HCT116 (cell line): ENCODE measurements at regions not wholly inside any gene's neighbourhood (a gene's known extent, or its start where the extent isn't known, plus 50 kb on each side); places are given as distances from the start of the nearest gene placed in this dataset.

Experiments used
- ATAC-seq: fragments of 200-7000 bp; cut with Tn5 transposase; 2 replicates; pipeline ENCODE4 v1.9.1; 2020; ENCODE audit warnings: mild to moderate bottlenecking, moderate library complexity
- BruUV-seq: library from RNA; stranded (reverse); fragments of 400-500 nt; replicated peaks from 2 replicates; lab custom pipeline; 2021; lab: Mats Ljungman, UMichigan
- CTCF ChIA-PET: fragments of 300-600 bp; sonication (Branson Sonifier 250); formaldehyde crosslinking; loops from one replicate; lab custom pipeline; 2021; ENCODE audit warnings: antibody characterized with exemption; lab: Charles Lee
- POLR2A ChIA-PET: fragments of 300-600, 350-600 bp; sonication (Branson Sonifier 250); formaldehyde crosslinking; loops from one replicate; lab custom pipeline; 2021; ENCODE audit warnings: antibody characterized with exemption; lab: Charles Lee
- RAD21 ChIA-PET, 2 experiments: fragments of 300-600 bp; sonication (Branson Sonifier 250); formaldehyde crosslinking; loops; one replicate each; lab custom pipeline; 2023; ENCODE audit warnings: low total read pairs in 2 of 2; ENCODE audit not compliant: uncharacterized antibody in 2 of 2, unreplicated experiment in 2 of 2, low non-redundant PET in 1 of 2; lab: Charles Lee
- DNase-seq: peaks from one replicate; pipeline ENCODE4 v3.0.0-alpha.2; 2010; ENCODE audit warnings: low read depth, low spot score
- H2AFZ ChIP-seq: fragments of 200-600 bp; shearing (Covaris generic), sonication (generic); 2 replicates; pipeline ENCODE4 v1.6.1; 2017; ENCODE audit warnings: low read depth, mixed run types, mixed read lengths, antibody characterized with exemption, low read length; ENCODE audit not compliant: poor library complexity, severe bottlenecking
- H3K27ac ChIP-seq: 2 replicates; pipeline ENCODE4 v1.5.1; 2012; ENCODE audit warnings: low read depth, low read length
- H3K27me3 ChIP-seq: fragments of 200-600 bp; sonication (generic); 2 replicates; pipeline ENCODE4 v1.6.1; 2016; ENCODE audit warnings: mixed run types, low read length, mixed read lengths; ENCODE audit not compliant: insufficient read depth
- H3K36me3 ChIP-seq, 2 experiments: fragments of 200-500 bp in 1 of 2; fragments of 200-600 bp in 1 of 2; sonication (Bioruptor generic) in 1 of 2; sonication (generic) in 1 of 2; 2 replicates each; pipeline versions ENCODE4 v1.5.1 to v1.6.1; 2014 to 2016; ENCODE audit warnings: low read length in 2 of 2, inconsistent platforms in 1 of 2, mixed read lengths in 1 of 2, mixed run types in 1 of 2; ENCODE audit not compliant: insufficient read depth in 2 of 2, control insufficient read depth in 1 of 2
- H3K4me1 ChIP-seq, 2 experiments: fragments of 200-600 bp in 1 of 2; sonication (generic) in 1 of 2; 2 replicates each; pipeline versions ENCODE4 v1.5.1 to v1.6.1; 2012 to 2017; ENCODE audit warnings: low read length in 2 of 2, inconsistent platforms in 1 of 2, mild to moderate bottlenecking in 1 of 2, mixed read lengths in 1 of 2, mixed run types in 1 of 2, moderate library complexity in 1 of 2; ENCODE audit not compliant: insufficient read depth in 2 of 2, control insufficient read depth in 1 of 2
- H3K4me2 ChIP-seq: fragments of 200-600 bp; sonication (generic); 2 replicates; pipeline ENCODE4 v1.6.1; 2017; ENCODE audit warnings: mixed run types, low read length, mixed read lengths
- H3K4me3 ChIP-seq, 2 experiments: fragments of 200-600 bp in 1 of 2; sonication (generic) in 1 of 2; replicated peaks in 1 of 2; 2 replicates each; pipeline ENCODE4 v1.5.1; 2011 to 2016; ENCODE audit warnings: low read length in 2 of 2, control low read depth in 1 of 2, low read depth in 1 of 2, mild to moderate bottlenecking in 1 of 2, mixed read lengths in 1 of 2, mixed run types in 1 of 2
- H3K79me2 ChIP-seq: fragments of 200-600 bp; sonication (generic); 2 replicates; pipeline ENCODE4 v1.6.1; 2017; ENCODE audit warnings: mild to moderate bottlenecking, mixed run types, low read length, moderate library complexity, mixed read lengths; ENCODE audit not compliant: insufficient read depth
- H3K9ac ChIP-seq: fragments of 200-600 bp; sonication (generic); 2 replicates; pipeline ENCODE4 v1.6.1; 2016; ENCODE audit warnings: low read length, mixed read lengths
- H3K9me2 ChIP-seq: fragments of 200-600 bp; sonication (generic), shearing (Covaris generic); 2 replicates; pipeline ENCODE4 v1.6.1; 2017; ENCODE audit warnings: mixed run types, mild to moderate bottlenecking, moderate library complexity; ENCODE audit not compliant: insufficient read depth
- H3K9me3 ChIP-seq, 2 experiments: fragments of 200-500 bp in 1 of 2; fragments of 200-600 bp in 1 of 2; sonication (Bioruptor generic) in 1 of 2; sonication (generic) in 1 of 2; 2 replicates each; pipeline ENCODE4 v1.6.1; 2014 to 2017; ENCODE audit warnings: low read length in 2 of 2, mixed read lengths in 2 of 2, inconsistent platforms in 1 of 2, low read depth in 1 of 2, mild to moderate bottlenecking in 1 of 2, mixed run types in 1 of 2, moderate library complexity in 1 of 2; ENCODE audit not compliant: control insufficient read depth in 1 of 2, insufficient read depth in 1 of 2
- H4K20me1 ChIP-seq: fragments of 200-600 bp; sonication (generic), shearing (Covaris generic); 2 replicates; pipeline ENCODE4 v1.6.1; 2017; ENCODE audit warnings: mixed run types, mild to moderate bottlenecking, moderate library complexity; ENCODE audit not compliant: insufficient read depth
- CBX3 ChIP-seq: IDR thresholded peaks from 2 replicates; pipeline ENCODE4 v1.6.1; 2012; ENCODE audit warnings: low read depth
- EGR1 ChIP-seq: IDR thresholded peaks from 2 replicates; pipeline ENCODE4 v1.6.1; 2012; ENCODE audit warnings: low read depth
- JUND ChIP-seq: IDR thresholded peaks from 2 replicates; pipeline ENCODE4 v1.6.1; 2012
- REST ChIP-seq: IDR thresholded peaks from 2 replicates; pipeline ENCODE4 v1.6.1; 2012; ENCODE audit warnings: low read depth
- SP1 ChIP-seq: IDR thresholded peaks from 2 replicates; pipeline ENCODE4 v1.6.1; 2012; ENCODE audit warnings: low read depth
- ZBTB33 ChIP-seq: IDR thresholded peaks from 2 replicates; pipeline ENCODE4 v1.6.1; 2011; ENCODE audit warnings: mild to moderate bottlenecking, low read length, moderate library complexity; ENCODE audit not compliant: insufficient replicate concordance; ENCODE audit errors: extremely low read depth
- ZFX ChIP-seq: fragments of 450-650 bp; IDR thresholded peaks from 2 replicates; pipeline ENCODE4 v1.6.1; 2017
- intact Hi-C: fragments of 100-400 bp; cut with micrococcal nuclease; formaldehyde crosslinking; loops from 2 replicates; pipeline ENCODE4 v1.10.0; 2022

- no peak overlapping the region for H3K9ac ChIP-seq
- ChIA-PET RAD21 (no interaction called here), CTCF (no interaction called here), POLR2A (no interaction called here)
- peaks cover 0 to 8% of the 10 kb centered on the region in 2 experiments; a peak in 2 of 4 replicates for H3K4me1 ChIP-seq
- no peak for DNase-seq
- H3K79me2 ChIP-seq: no peaks in the 10 kb centered on the region
- TF ChIP-seq CBX3 (no peak), ZBTB33 (no peak), SP1 (no peak), REST (no peak), ZFX (no peak), JUND (no peak), EGR1 (no peak)
- H3K4me3 ChIP-seq: no peak overlapping the region
- H3K27me3 ChIP-seq: no peaks in the 10 kb centered on the region
- no peaks in the 10 kb centered on the region for H4K20me1 ChIP-seq
- no peak for ATAC-seq
- no peaks in the 10 kb centered on the region for H3K36me3 ChIP-seq
- BruUV-seq: no TSS peak
- intact Hi-C loops: no loop called here
- no peak overlapping the region for H3K27ac ChIP-seq
- H2AFZ ChIP-seq: no peak overlapping the region
- H3K4me2 ChIP-seq: no peak overlapping the region
- peaks cover 3 to 12% of the 10 kb centered on the region in 2 experiments; a peak in 1 of 4 replicates for H3K9me3 ChIP-seq
- no peaks in the 10 kb centered on the region for H3K9me2 ChIP-seq
Observed at GRCh38 chr7:73940701-73941238, 79.8 kb downstream of the TMEM270 start.
